ENCODE measurements at regions not wholly inside any gene's neighbourhood (a gene's known extent, or its start where the extent isn't known, plus 50 kb on each side); places are given as distances from the start of the nearest gene placed in this dataset.

- TF ChIP-seq, protein P1, sequence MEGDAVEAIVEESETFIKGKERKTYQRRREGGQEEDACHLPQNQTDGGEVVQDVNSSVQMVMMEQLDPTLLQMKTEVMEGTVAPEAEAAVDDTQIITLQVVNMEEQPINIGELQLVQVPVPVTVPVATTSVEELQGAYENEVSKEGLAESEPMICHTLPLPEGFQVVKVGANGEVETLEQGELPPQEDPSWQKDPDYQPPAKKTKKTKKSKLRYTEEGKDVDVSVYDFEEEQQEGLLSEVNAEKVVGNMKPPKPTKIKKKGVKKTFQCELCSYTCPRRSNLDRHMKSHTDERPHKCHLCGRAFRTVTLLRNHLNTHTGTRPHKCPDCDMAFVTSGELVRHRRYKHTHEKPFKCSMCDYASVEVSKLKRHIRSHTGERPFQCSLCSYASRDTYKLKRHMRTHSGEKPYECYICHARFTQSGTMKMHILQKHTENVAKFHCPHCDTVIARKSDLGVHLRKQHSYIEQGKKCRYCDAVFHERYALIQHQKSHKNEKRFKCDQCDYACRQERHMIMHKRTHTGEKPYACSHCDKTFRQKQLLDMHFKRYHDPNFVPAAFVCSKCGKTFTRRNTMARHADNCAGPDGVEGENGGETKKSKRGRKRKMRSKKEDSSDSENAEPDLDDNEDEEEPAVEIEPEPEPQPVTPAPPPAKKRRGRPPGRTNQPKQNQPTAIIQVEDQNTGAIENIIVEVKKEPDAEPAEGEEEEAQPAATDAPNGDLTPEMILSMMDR (IDR thresholded peaks at IDR 0.05): no peak
- TF ChIP-seq POLR2A (IDR thresholded peaks at IDR 0.05) (no peak), EP300 (IDR thresholded peaks at IDR 0.05) (no peak)
Observed at GRCh38 chr3:161630794-161631193, 134.2 kb downstream of the OTOL1 start.

All from tibial nerve (tissue), 4 donors.